HG02588 (cell line): ENCODE measurements at regions not wholly inside any gene's neighbourhood (a gene's known extent, or its start where the extent isn't known, plus 50 kb on each side); places are given as distances from the start of the nearest gene placed in this dataset.

Source experiments
- ATAC-seq: cut with Tn5 transposase; IDR thresholded peaks from one replicate; pipeline ENCODE4 v1.9.1; 2021; ENCODE audit warnings: mild to moderate bottlenecking, moderate library complexity; ENCODE audit not compliant: unreplicated experiment

- no peak for ATAC-seq
These were observed 208.2 kb upstream of the INHBA start for GRCh38 chr7:41910940-41911600.

GRCh38 chr7:41907444-41907843 lies 204.6 kb upstream of the INHBA start:
- no peak for ATAC-seq

GRCh38 chr7:41900532-41900931 lies 197.6 kb upstream of the INHBA start:
- ATAC-seq, result no peak

- ATAC-seq, result no peak
These were observed 197.0 kb upstream of the INHBA start for GRCh38 chr7:41899823-41900433.

GRCh38 chr7:41893656-41894055 lies 190.8 kb upstream of the INHBA start:
- no peak for ATAC-seq

GRCh38 chr7:41892356-41893100 lies 189.6 kb upstream of the INHBA start:
- no peak for ATAC-seq

GRCh38 chr7:41891950-41892349 lies 189.1 kb upstream of the INHBA start:
- no peak for ATAC-seq

- no peak for ATAC-seq
These were observed 187.9 kb upstream of the INHBA start for GRCh38 chr7:41890631-41891274.

GRCh38 chr7:41889472-41889871 lies 186.6 kb upstream of the INHBA start:
- ATAC-seq, result no peak

GRCh38 chr7:41889040-41889439 lies 186.2 kb upstream of the INHBA start:
- ATAC-seq, result peak; percentile 58

- ATAC-seq, result no peak
These were observed 184.5 kb upstream of the INHBA start for GRCh38 chr7:41887416-41887815.

- no peak for ATAC-seq
These were observed 184.0 kb upstream of the INHBA start for GRCh38 chr7:41886901-41887311.

- no peak for ATAC-seq
These were observed 183.5 kb upstream of the INHBA start for GRCh38 chr7:41886262-41886900.

GRCh38 chr7:41885748-41886147 lies 182.9 kb upstream of the INHBA start:
- no peak for ATAC-seq

GRCh38 chr7:41885078-41885477 lies 182.2 kb upstream of the INHBA start:
- ATAC-seq, result no peak

GRCh38 chr7:41882745-41883420 lies 180.0 kb upstream of the INHBA start:
- ATAC-seq, result peak; percentile 36

GRCh38 chr7:41882256-41882655 lies 179.4 kb upstream of the INHBA start:
- no peak for ATAC-seq

GRCh38 chr7:41881331-41882130 lies 178.6 kb upstream of the INHBA start:
- ATAC-seq, result peak; percentile 91

GRCh38 chr7:41880107-41880506 lies 177.2 kb upstream of the INHBA start:
- ATAC-seq, result no peak

- ATAC-seq, result no peak
These were observed 176.5 kb upstream of the INHBA start for GRCh38 chr7:41879403-41879802.
